ENCODE measurements at regions not wholly inside any gene's neighbourhood (a gene's known extent, or its start where the extent isn't known, plus 50 kb on each side); places are given as distances from the start of the nearest gene placed in this dataset.
A peak's percentile ranks its signal among the peaks of the same experiment; 100 is the strongest.

GRCh38 chr13:86201477-86201876, 402.3 kb upstream of the SLITRK6 start:
- no peak for DNase-seq

GRCh38 chr13:86193281-86193680, 394.1 kb upstream of the SLITRK6 start:
- DNase-seq = no peak

GRCh38 chr13:86188170-86188569, 389.0 kb upstream of the SLITRK6 start:
- DNase-seq = no peak

- no peak for DNase-seq
These were observed 386.4 kb upstream of the SLITRK6 start for GRCh38 chr13:86185636-86186035.

- no peak for DNase-seq
These were observed 385.9 kb upstream of the SLITRK6 start for GRCh38 chr13:86185107-86185506.

- no peak for DNase-seq
These were observed 375.4 kb upstream of the SLITRK6 start for GRCh38 chr13:86174622-86175021.

- DNase-seq = no peak
These were observed 373.7 kb upstream of the SLITRK6 start for GRCh38 chr13:86172961-86173360.

GRCh38 chr13:86161257-86161656, 362.0 kb upstream of the SLITRK6 start:
- no peak for DNase-seq

GRCh38 chr13:86155756-86156155, 356.5 kb upstream of the SLITRK6 start:
- no peak for DNase-seq

GRCh38 chr13:86142080-86142479, 342.9 kb upstream of the SLITRK6 start:
- no peak for DNase-seq

- no peak for DNase-seq
These were observed 336.6 kb upstream of the SLITRK6 start for GRCh38 chr13:86135856-86136255.

GRCh38 chr13:86121881-86122280, 322.7 kb upstream of the SLITRK6 start:
- DNase-seq = no peak

GRCh38 chr13:86109107-86109506, 309.9 kb upstream of the SLITRK6 start:
- DNase-seq = no peak

- no peak for DNase-seq
These were observed 309.1 kb upstream of the SLITRK6 start for GRCh38 chr13:86108334-86108733.

- no peak for DNase-seq
These were observed 299.3 kb upstream of the SLITRK6 start for GRCh38 chr13:86098511-86098910.

- DNase-seq = no peak
These were observed 296.1 kb upstream of the SLITRK6 start for GRCh38 chr13:86095351-86095750.

- no peak for DNase-seq
These were observed 291.0 kb upstream of the SLITRK6 start for GRCh38 chr13:86090181-86090580.

- DNase-seq = no peak
These were observed 288.0 kb upstream of the SLITRK6 start for GRCh38 chr13:86087244-86087643.

- DNase-seq = peak; percentile 0
These were observed 286.7 kb upstream of the SLITRK6 start for GRCh38 chr13:86085890-86086289.

- no peak for DNase-seq
These were observed 282.9 kb upstream of the SLITRK6 start for GRCh38 chr13:86082121-86082520.

- DNase-seq = no peak
These were observed 281.2 kb upstream of the SLITRK6 start for GRCh38 chr13:86080340-86080995.

- DNase-seq = no peak
These were observed 267.6 kb upstream of the SLITRK6 start for GRCh38 chr13:86066611-86067365.

GRCh38 chr13:86052141-86052540, 252.9 kb upstream of the SLITRK6 start:
- no peak for DNase-seq
